ENCODE measurements at regions not wholly inside any gene's neighbourhood (a gene's known extent, or its start where the extent isn't known, plus 50 kb on each side); places are given as distances from the start of the nearest gene placed in this dataset.
"Not testable (repeated sequence)": the region's sequence is repeated elsewhere in the genome, so short reads cannot be mapped to it uniquely, and the experiment has no call there.

GRCh38 chr1:199817266-199817665 lies 210.2 kb upstream of the NR5A2 start:
- H3K27ac Mint-ChIP-seq, result no peak overlapping the region
- H3K36me3 Mint-ChIP-seq, result peaks cover 1% of the 10 kb centered on the region
- H3K27me3 Mint-ChIP-seq, result peaks cover 7% of the 10 kb centered on the region
- no peak overlapping the region for H3K4me3 Mint-ChIP-seq
- H3K4me1 Mint-ChIP-seq, result peaks cover 2% of the 10 kb centered on the region
- ATAC-seq (ENCODE audit: low read depth) (no peak), DNase-seq (ENCODE audit: low spot score in 2 of 2) (no peak)
- H3K9me3 Mint-ChIP-seq, result peaks cover 4% of the 10 kb centered on the region

GRCh38 chr1:199821029-199821779 lies 206.3 kb upstream of the NR5A2 start:
- Mint-ChIP-seq H3K9me3 (no peaks in the 10 kb centered on the region), H3K36me3 (no peaks in the 10 kb centered on the region), H3K4me1 (no peaks in the 10 kb centered on the region), H3K4me3 (no peak overlapping the region), H3K27me3 (peaks cover 13% of the 10 kb centered on the region), H3K27ac (no peak overlapping the region)
- no peak for ATAC-seq (ENCODE audit: low read depth)
- no peak for DNase-seq (ENCODE audit: low spot score in 2 of 2)

- Mint-ChIP-seq H3K27ac (no peak overlapping the region), H3K4me3 (no peak overlapping the region), H3K27me3 (peaks cover 8% of the 10 kb centered on the region), H3K9me3 (peaks cover 4% of the 10 kb centered on the region), H3K4me1 (no peaks in the 10 kb centered on the region), H3K36me3 (no peaks in the 10 kb centered on the region)
- no peak for ATAC-seq (ENCODE audit: low read depth)
- no peak for DNase-seq (ENCODE audit: low spot score in 2 of 2)
These were observed 195.1 kb upstream of the NR5A2 start for GRCh38 chr1:199832451-199832850.

DNA sequence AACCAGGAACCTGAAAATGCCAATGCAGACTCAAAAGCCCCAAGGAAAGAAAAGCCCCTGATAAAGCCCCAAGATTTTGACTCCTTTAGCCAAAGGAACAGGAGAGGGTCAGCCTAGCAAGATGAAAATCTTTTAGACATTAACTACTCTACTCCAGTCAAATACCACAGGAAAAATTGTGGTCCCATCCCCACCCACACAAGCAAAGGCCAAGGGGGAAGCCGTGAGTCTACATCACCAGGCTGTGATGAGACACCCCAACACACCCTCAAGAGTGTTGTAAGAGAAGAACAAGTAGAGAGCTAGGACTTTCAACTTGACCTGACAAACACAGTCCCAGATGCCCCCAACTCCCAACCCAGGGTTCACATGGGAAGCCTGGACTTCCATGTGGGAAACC lies 192.8 kb upstream of the NR5A2 start:
- H3K9me3 Mint-ChIP-seq, result peaks cover 5% of the 10 kb centered on the region
- ATAC-seq (ENCODE audit: low read depth), result no peak
- no peaks in the 10 kb centered on the region for H3K4me1 Mint-ChIP-seq
- no peak for DNase-seq (ENCODE audit: low spot score in 2 of 2)
- H3K27ac Mint-ChIP-seq, result no peak overlapping the region
- H3K4me3 Mint-ChIP-seq, result no peak overlapping the region
- H3K36me3 Mint-ChIP-seq, result no peaks in the 10 kb centered on the region
- peaks cover 6% of the 10 kb centered on the region for H3K27me3 Mint-ChIP-seq

DNA sequence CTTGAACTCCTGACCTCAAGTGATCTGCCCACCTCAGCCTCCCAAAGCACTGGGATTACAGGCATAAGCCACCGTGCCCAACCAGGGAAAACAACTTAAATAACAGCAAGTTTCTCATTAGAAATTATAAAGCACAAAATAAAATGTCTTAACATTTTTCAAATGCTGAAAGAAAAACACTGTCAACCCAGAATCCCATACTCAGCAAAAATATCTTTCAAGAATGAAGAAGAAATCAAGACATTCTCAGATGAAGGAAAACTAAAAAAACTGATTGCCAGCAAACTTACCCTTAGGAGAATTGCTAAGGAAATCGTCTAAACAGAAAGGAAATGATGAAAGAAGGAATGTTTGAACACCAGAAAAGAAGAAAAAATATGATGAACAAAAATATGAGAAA lies 191.1 kb upstream of the NR5A2 start:
- H3K27me3 Mint-ChIP-seq, result peaks cover 4% of the 10 kb centered on the region

GRCh38 chr1:199837321-199837720 lies 190.2 kb upstream of the NR5A2 start:
- Mint-ChIP-seq H3K27ac (no peak overlapping the region), H3K4me1 (no peaks in the 10 kb centered on the region), H3K36me3 (no peaks in the 10 kb centered on the region), H3K4me3 (no peak overlapping the region), H3K27me3 (peaks cover 4% of the 10 kb centered on the region), H3K9me3 (peaks cover 5% of the 10 kb centered on the region)
- DNase-seq (ENCODE audit: low spot score in 2 of 2), result no peak
- no peak for ATAC-seq (ENCODE audit: low read depth)

More for the DNA sequence above, 191.1 kb upstream of the NR5A2 start:
- no peaks in the 10 kb centered on the region for H3K4me1 Mint-ChIP-seq
- no peak overlapping the region for H3K27ac Mint-ChIP-seq
- H3K36me3 Mint-ChIP-seq, result no peaks in the 10 kb centered on the region
- DNase-seq (ENCODE audit: low spot score in 2 of 2) (no peak), ATAC-seq (ENCODE audit: low read depth) (no peak)
- peaks cover 5% of the 10 kb centered on the region for H3K9me3 Mint-ChIP-seq
- H3K4me3 Mint-ChIP-seq, result no peak overlapping the region

- not testable (repeated sequence) for H3K4me3 Mint-ChIP-seq; H3K36me3 Mint-ChIP-seq; H3K4me1 Mint-ChIP-seq; H3K27me3 Mint-ChIP-seq; H3K27ac Mint-ChIP-seq; DNase-seq (ENCODE audit: low spot score in 2 of 2); H3K9me3 Mint-ChIP-seq; ATAC-seq (ENCODE audit: low read depth)
These were observed 187.9 kb upstream of the NR5A2 start for GRCh38 chr1:199839608-199840007.

GRCh38 chr1:199843096-199843495 lies 184.4 kb upstream of the NR5A2 start:
- not testable (repeated sequence) for H3K4me1 Mint-ChIP-seq; H3K9me3 Mint-ChIP-seq; H3K36me3 Mint-ChIP-seq; H3K4me3 Mint-ChIP-seq; H3K27me3 Mint-ChIP-seq; ATAC-seq (ENCODE audit: low read depth); H3K27ac Mint-ChIP-seq; DNase-seq (ENCODE audit: low spot score in 2 of 2)

DNA sequence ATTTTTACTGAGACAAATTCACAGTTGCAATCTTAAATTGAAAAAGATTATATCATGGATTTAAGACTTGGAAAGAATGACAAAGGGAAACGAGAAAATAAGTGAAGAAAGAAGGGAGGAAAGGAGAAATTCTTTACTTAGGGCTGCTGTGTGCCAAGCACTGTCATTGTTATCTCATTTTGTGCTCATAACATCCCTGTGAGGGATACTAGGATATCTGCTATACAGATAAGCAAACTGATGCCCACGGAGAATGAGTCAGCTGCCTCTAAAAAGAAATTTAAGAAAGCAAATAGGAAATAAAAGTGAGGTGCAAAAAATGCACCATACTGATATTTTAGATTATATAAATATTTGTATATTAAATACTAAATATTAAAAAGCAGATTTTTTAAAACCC lies 183.6 kb upstream of the NR5A2 start:
- Mint-ChIP-seq H3K9me3 (no peaks in the 10 kb centered on the region), H3K27ac (no peak overlapping the region), H3K4me1 (no peaks in the 10 kb centered on the region), H3K4me3 (no peak overlapping the region), H3K27me3 (peaks cover 6% of the 10 kb centered on the region), H3K36me3 (no peaks in the 10 kb centered on the region)
- no peak for DNase-seq (ENCODE audit: low spot score in 2 of 2)
- no peak for ATAC-seq (ENCODE audit: low read depth)

DNA sequence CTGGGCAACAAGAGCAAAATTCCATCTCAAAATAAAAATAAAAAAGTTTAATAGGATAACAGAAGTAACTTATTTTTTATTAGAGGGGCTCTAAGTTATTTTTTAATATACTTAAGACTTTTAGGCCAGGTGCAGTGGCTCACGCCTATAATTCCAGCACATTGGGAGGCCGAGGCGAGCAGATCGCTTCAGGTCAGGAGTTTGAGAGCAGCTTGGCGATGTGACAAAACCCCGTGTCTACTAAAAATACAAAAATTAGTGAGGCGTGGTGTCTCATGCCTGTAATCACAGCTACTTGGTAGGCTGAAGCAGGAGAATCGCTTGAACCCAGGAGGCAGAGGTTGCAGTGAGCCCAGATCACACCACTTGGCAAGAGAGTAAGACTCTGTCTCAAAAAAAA lies 180.5 kb upstream of the NR5A2 start:
- ATAC-seq (ENCODE audit: low read depth), result no peak
- Mint-ChIP-seq H3K9me3 (no peaks in the 10 kb centered on the region), H3K4me3 (no peak overlapping the region), H3K27me3 (peaks cover 6% of the 10 kb centered on the region), H3K27ac (no peak overlapping the region), H3K4me1 (no peaks in the 10 kb centered on the region), H3K36me3 (no peaks in the 10 kb centered on the region)
- no peak for DNase-seq (ENCODE audit: low spot score in 2 of 2)

DNA sequence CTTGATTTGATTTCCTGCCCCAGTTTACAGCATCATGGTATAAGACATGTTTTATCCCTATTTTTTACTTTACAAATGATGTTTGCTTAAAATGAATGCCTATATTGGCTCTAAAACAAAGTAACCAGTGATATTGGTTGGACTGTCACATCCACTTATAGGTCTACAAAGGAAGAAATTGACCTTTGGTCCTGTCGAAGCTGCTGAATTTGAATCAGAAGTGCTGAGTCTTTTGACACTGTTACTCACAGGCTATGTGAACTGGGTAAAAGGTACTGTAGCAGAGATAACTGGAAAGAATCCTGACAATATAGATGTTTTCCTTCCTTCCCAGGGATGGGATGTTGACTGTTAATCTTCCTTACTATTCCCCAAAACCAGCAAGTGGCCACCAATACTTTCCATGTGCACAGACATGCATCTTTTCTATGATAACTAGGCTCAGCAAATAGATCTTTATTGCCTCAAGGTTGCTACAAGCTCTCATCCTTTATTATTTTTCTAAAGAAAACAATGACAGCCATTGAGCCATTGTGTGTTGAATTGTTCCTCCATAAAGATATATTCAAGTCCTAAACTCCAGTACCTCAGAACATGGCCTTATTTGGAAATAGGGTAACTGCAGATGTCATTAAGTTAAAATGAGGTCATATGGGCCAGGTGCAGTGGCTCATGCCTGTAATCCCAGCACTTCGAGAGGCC lies 175.9 kb upstream of the NR5A2 start:
- Mint-ChIP-seq H3K9me3 (no peaks in the 10 kb centered on the region), H3K36me3 (no peaks in the 10 kb centered on the region), H3K27ac (no peak overlapping the region), H3K4me3 (no peak overlapping the region), H3K27me3 (peaks cover 4% of the 10 kb centered on the region), H3K4me1 (no peaks in the 10 kb centered on the region)
- DNase-seq (ENCODE audit: low spot score in 2 of 2) (no peak), ATAC-seq (ENCODE audit: low read depth) (no peak)

DNA sequence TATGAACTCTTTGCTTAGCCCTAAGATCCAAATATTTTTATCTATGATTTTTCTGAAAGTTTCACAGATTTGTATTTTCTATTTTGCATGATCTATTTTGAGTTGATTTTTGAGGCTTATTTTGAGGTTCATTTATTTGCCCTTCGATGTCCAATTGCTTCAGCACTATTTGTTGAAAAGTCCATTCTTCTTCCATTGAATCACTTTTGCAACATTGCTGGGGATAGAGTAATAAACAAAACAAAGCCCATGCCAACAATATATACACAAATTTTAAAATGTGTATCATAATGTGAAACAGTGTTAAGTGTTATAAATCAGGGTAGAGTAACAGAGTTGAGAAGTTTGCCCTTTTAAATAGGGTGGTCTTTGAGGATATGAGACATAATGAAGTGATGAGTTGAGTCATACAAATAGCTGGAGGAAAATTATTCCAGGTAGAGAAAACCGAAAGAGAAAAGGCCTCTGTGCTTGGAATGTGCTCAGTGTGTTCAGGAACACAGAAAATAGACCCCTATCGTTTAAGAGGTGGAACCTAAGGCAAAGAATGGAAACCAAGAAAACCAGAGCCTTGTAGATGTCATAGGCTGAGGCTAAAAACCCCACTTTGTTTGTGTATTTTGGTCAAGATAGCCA lies 172.7 kb upstream of the NR5A2 start:
- Mint-ChIP-seq H3K4me3 (no peak overlapping the region), H3K4me1 (peaks cover 6% of the 10 kb centered on the region), H3K27ac (no peak overlapping the region), H3K27me3 (peaks cover 3% of the 10 kb centered on the region), H3K9me3 (no peaks in the 10 kb centered on the region), H3K36me3 (no peaks in the 10 kb centered on the region)
- DNase-seq (ENCODE audit: low spot score in 2 of 2) (no peak), ATAC-seq (ENCODE audit: low read depth) (no peak)

- H3K27me3 Mint-ChIP-seq, result peaks cover 3% of the 10 kb centered on the region
- H3K4me3 Mint-ChIP-seq, result no peak overlapping the region
- H3K9me3 Mint-ChIP-seq, result no peaks in the 10 kb centered on the region
- no peaks in the 10 kb centered on the region for H3K36me3 Mint-ChIP-seq
- H3K4me1 Mint-ChIP-seq, result peaks cover 6% of the 10 kb centered on the region
- DNase-seq (ENCODE audit: low spot score in 2 of 2), result no peak
- H3K27ac Mint-ChIP-seq, result no peak overlapping the region
- ATAC-seq (ENCODE audit: low read depth), result no peak
These were observed 171.9 kb upstream of the NR5A2 start for GRCh38 chr1:199855580-199855979.

DNA sequence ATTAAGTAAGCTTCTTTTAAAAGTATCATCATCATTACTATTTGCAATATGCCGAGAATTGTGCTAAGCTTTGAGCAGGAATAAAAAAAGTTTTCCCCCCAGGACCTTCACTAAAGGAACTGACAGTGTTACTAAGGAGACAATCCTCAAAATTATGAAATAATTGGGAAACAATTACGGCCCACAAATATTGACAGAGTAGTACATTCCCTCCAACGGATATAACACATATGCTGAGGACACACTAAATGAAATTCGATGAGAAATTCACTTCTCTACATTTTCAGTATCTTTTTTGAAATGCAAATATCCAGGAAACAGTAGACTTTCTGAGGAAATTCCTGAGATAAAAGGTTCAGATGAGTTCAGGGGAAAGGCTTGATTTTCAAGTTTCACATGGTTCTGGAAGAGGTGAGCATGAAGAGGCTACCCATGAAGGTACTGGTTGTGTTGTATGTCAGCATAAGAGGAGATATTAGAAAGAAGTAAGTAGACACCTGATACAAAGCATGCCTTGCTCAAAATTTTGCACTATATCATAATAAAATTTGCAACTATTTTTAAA lies 171.2 kb upstream of the NR5A2 start:
- peaks cover 5% of the 10 kb centered on the region for H3K27me3 Mint-ChIP-seq
- H3K27ac Mint-ChIP-seq, result no peak overlapping the region
- H3K4me1 Mint-ChIP-seq, result peaks cover 6% of the 10 kb centered on the region
- ATAC-seq (ENCODE audit: low read depth) (no peak), DNase-seq (ENCODE audit: low spot score in 2 of 2) (no peak)
- no peaks in the 10 kb centered on the region for H3K36me3 Mint-ChIP-seq
- no peaks in the 10 kb centered on the region for H3K9me3 Mint-ChIP-seq
- no peak overlapping the region for H3K4me3 Mint-ChIP-seq

Measured in memory B cell (primary cell).